GM21423 (cell line): ENCODE measurements at regions not wholly inside any gene's neighbourhood (a gene's known extent, or its start where the extent isn't known, plus 50 kb on each side); places are given as distances from the start of the nearest gene placed in this dataset.

Source experiments
- ATAC-seq: cut with Tn5 transposase; IDR thresholded peaks from one replicate; pipeline ENCODE4 v1.9.1; 2021; ENCODE audit warnings: mild to moderate bottlenecking, moderate library complexity; ENCODE audit not compliant: unreplicated experiment

DNA sequence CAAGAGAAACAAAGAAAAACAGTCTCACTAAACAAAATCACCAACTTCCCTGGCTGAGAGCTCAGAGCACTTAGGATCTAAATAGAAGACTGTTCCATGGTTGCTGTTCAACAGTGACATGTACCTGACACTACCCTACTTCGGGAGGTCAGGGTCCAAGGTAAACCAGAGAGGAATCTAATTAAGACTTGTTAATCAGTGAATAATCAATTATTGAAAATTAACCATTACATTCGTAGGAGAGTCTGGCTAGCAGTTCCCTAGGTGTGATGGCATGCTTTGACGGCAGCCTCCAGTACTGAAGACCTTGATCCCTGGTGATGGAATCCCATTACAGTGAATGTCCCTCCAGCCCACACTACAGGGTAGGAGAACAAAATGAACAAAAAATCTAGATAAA lies 154.0 kb upstream of the AFDN start:
- no peak for ATAC-seq

DNA sequence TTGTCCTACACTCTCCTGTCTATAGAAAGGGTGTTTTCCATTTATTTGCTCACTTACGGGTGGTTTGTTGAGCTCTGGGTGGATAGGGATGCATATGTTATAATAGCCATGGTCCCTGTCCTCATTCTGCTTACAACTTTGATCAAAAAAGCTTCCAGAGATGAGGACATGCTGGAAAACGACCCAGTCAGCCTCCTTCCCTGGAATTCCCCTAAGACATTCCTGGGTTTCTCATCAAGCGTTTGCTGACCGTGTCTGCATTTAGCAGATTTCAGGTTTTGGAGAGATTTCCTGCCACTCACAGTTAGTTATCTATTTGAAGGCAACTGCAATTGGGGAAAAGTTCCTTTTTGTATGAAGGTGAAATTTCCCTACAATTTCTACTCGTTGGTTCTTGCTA lies 152.8 kb upstream of the AFDN start:
- ATAC-seq: no peak

DNA sequence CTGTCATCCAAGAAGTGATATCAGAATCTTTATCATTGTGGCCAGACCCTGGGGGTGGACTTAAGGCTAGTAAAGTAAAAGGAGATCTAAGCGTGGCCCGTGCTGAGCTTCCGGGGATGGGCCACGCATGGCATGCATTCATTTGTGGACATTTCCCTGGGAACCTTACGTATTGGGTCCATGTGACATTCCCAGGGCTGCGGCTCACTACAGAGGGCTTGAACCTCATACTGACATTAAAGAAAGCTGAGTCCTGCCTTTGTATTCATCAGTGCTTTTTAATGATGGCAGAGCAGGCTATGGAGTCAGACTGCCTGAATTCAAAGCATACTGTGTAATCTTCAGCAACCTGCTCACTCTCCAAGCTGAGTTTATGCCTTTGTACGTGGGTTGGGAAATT lies 152.2 kb upstream of the AFDN start:
- ATAC-seq: no peak

DNA sequence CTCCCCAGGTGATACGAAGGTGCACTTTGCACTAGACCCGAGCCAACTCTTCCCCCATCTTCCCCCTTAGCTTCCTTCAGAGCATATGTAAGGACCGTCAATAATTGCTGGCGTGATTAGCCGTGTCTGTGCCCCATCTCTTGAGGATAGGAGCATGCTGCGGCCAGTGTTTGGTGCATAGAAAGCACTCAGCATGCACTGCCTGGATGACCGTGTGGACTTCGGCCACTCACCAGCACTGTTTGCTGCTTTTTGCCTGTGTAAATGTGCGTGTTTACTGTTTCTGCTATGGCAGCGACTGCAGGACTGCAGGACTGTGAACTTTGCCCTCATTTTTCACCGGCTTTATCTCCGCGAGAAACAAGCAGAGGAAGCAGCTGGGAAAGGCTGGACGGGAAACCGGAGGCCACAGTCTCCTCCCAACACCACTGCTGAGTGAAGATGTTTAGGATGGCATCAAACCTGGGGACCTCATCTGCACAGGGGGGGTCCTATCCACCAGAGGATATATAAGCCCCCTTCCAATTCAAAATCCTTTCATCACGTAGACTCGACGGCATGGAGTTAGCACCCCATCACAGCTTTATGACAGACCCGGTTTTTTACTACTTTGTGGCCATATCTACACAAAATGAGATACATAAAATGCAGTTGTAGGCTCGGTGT lies 150.6 kb upstream of the AFDN start:
- ATAC-seq: no peak

GRCh38 chr6:167676666-167677421 lies 149.9 kb upstream of the AFDN start:
- ATAC-seq: no peak

- ATAC-seq: no peak
Measured at GRCh38 chr6:167677422-167677789, 149.3 kb upstream of the AFDN start.

- no peak for ATAC-seq
Measured at GRCh38 chr6:167678102-167679101, 148.3 kb upstream of the AFDN start.

- no peak for ATAC-seq
Measured at GRCh38 chr6:167679122-167679736, 147.5 kb upstream of the AFDN start.

DNA sequence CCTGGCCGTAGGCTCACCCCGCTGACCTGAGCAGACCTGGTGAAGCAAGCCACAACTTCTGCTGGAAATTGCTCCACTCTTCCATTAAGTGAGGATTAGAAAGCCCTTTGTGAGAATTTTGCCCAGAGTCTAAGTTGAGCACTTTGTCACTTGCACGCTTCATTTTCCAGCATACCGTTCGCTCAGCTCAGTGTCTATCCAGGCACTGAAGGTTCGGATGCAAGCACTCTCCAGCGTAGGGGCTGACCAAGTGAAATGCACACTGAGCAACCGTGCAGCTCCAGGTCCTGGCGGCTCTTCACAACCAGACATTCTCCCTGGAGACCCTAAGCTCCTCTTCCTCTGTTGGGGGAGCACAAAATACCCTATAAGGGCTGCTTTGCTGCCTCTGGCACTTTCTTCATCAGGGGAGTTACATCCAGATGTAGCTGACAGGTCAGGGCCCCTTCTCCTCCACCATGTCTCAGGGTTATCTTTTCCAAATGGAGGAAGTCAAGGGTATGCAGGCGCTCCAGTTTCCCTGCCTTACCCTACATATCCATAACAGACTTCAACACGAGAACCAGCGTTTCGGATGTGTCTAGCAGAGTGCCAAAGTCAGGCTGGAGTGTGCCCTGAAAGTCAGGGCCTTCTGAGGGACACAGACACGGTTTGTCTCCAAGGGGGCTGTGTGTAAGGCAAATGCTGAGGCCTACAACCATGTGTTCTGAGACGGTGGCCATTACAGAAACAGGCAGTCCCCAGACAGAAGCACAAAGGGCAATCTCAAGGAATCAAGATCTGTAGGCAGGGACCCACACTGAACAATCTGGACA lies 146.7 kb upstream of the AFDN start:
- no peak for ATAC-seq

GRCh38 chr6:167680605-167681149 lies 146.0 kb upstream of the AFDN start:
- no peak for ATAC-seq

DNA sequence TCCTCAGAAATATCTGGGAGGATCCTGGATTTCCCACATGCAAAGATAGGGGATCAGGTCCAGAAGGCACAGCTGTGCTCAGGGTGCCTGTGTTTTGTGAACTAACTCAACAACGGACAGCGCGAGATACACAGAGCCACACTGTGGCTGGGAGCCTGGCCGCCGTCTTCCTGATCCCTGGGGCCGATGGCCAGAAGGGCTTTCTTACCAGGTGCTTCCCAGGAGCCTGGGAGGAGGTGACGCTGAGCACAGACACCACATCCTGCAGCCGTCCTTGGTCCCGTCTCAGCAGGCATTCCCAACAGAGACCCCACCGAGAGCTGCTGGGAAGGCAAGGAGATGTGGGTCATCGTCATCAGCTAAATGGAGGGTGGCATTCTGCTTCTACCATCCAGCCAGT lies 144.6 kb upstream of the AFDN start:
- no peak for ATAC-seq

GRCh38 chr6:167682546-167683027 lies 144.1 kb upstream of the AFDN start:
- ATAC-seq: no peak

- no peak for ATAC-seq
Measured at GRCh38 chr6:167683028-167683862, 143.5 kb upstream of the AFDN start.

GRCh38 chr6:167684276-167685104 lies 142.2 kb upstream of the AFDN start:
- ATAC-seq: no peak

DNA sequence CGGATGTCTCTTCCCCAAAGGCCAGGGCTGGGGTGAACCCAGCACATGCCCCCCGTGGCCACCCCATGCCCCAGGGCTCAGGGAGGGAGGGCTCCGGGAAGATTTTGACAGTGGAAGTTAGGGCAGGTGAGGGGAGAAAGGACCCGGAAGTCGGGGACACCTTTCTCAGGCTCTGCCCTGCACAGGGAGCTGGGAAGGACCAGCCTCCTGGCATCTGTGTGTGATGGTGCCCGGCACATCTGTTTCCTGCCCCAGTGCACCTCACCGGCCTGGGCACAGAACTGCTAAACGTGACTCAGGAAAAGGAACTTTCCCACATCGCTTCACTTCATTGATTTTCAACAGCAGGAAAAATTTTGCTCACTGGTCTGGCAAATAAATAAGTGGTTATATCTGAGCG lies 141.1 kb upstream of the AFDN start:
- ATAC-seq: no peak

DNA sequence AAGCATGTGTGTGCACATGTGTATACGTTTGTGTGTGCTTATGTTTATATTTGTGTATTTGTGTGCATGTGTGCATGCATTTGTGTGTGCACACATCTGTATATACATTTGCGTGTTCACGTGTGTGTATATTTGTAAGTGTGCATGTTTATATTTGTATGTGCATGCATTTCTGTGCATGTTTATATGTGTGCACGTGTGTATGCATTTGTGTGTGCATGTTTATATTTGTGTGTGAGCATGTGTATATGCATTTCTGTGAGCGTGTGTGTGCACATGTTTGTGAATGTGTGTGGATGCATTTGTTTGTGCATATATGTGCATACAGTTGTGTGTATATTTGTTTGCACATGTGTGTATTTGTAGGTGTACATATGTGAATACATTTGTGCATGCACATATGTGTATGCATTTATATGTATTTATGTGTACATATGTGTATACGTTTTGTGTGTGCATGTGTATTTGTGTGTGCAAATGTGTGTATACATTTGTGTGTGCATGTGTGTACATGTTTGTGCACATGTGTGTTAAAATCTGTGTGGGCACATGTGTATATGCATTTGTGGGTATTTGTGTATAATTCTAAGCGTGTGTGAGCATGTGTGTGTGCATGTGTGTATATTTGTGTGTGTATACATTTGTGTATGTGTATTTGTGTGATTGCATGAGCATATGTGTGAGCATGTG lies 140.4 kb upstream of the AFDN start:
- no peak for ATAC-seq

DNA sequence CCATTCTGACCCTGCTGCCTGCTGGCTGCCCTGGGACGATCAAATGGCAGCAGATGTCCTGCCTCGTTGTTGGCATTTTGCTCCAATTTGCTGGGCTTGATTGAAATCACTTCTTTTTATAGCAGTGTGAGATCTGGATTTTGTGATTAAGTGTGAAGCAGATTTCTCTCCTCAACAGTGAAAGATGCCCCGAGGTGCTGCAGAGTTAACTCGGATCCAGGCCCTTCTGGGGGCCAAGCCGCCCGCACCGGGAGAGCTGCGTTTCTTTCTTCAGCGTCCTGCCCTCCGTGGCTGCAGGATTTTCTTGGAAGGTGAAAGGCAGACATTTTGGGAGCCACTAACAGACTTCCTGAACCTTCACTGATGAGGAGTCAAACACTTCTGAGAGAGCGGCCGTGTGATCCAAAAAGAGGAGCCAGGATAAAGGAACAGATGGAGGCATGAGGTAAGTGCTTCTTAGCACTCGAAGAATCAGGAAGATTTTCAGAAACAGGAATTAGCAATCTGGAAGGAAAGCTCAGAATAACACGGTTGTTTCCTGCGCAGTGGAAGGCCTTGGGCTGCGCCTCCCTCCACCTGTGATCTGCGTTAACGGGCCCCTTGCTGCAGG lies 139.5 kb upstream of the AFDN start:
- ATAC-seq: no peak
